ENCODE measurements at regions not wholly inside any gene's neighbourhood (a gene's known extent, or its start where the extent isn't known, plus 50 kb on each side); places are given as distances from the start of the nearest gene placed in this dataset.
"Not testable (repeated sequence)": the region's sequence is repeated elsewhere in the genome, so short reads cannot be mapped to it uniquely, and the experiment has no call there.

DNA sequence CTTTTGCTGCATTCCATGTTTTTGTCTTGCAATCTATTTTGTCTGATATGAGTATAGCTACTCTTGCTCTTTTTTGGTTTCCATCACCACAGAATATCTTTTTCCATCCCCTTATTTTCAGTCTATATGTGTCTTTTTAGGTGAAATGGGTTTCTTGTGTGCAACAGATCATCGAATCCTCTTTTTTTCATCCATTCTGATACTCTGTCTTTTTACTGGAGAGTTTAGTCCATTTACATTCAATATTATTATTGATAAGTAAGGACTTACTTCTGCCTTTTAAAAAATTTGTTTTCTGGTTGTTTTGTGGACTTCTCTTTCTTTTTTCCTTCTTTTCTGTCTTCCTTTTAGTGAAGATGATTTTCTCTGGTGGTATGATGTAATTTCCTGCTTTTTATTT, 64.6 kb upstream of the CD55 start:
- Histone ChIP-seq H3K27ac (ENCODE audit: low read depth in 1 of 2, low read length in 2 of 2) (no peak overlapping the region), H3K9me3 (ENCODE audit: control insufficient read depth in 1 of 2, insufficient read depth in 1 of 2, low read length in 2 of 2) (peaks cover 0 to 7% of the 10 kb centered on the region in 2 experiments), H3K4me3 (ENCODE audit: low read length) (no peak overlapping the region), H3K36me3 (ENCODE audit: insufficient read depth, low read length) (no peaks in the 10 kb centered on the region), H3K27me3 (ENCODE audit: control insufficient read depth in 1 of 2, insufficient read depth in 2 of 2, low read length in 2 of 2) (no peaks in the 10 kb centered on the region), H3K4me1 (ENCODE audit: insufficient read depth, low read length) (no peaks in the 10 kb centered on the region)
- Mint-ChIP-seq H3K27me3 (no peaks in the 10 kb centered on the region), H3K36me3 (ENCODE audit: low read depth) (no peaks in the 10 kb centered on the region), H3K4me3 (no peak overlapping the region), H3K27ac (no peak overlapping the region), H3K4me1 (ENCODE audit: low read depth) (no peaks in the 10 kb centered on the region), H3K9me3 (peaks cover 22% of the 10 kb centered on the region)
- POLR2A ChIA-PET, result no interaction called here
- ATAC-seq (ENCODE audit: poor library complexity) (no peak), DNase-seq (no peak)
- intact Hi-C loops (cut with DNase I, micrococcal nuclease), result no loop called here
- CTCF ChIA-PET, result no interaction called here
- TF ChIP-seq, protein P1, sequence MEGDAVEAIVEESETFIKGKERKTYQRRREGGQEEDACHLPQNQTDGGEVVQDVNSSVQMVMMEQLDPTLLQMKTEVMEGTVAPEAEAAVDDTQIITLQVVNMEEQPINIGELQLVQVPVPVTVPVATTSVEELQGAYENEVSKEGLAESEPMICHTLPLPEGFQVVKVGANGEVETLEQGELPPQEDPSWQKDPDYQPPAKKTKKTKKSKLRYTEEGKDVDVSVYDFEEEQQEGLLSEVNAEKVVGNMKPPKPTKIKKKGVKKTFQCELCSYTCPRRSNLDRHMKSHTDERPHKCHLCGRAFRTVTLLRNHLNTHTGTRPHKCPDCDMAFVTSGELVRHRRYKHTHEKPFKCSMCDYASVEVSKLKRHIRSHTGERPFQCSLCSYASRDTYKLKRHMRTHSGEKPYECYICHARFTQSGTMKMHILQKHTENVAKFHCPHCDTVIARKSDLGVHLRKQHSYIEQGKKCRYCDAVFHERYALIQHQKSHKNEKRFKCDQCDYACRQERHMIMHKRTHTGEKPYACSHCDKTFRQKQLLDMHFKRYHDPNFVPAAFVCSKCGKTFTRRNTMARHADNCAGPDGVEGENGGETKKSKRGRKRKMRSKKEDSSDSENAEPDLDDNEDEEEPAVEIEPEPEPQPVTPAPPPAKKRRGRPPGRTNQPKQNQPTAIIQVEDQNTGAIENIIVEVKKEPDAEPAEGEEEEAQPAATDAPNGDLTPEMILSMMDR (IDR thresholded peaks at IDR 0.05), result no peak

DNA sequence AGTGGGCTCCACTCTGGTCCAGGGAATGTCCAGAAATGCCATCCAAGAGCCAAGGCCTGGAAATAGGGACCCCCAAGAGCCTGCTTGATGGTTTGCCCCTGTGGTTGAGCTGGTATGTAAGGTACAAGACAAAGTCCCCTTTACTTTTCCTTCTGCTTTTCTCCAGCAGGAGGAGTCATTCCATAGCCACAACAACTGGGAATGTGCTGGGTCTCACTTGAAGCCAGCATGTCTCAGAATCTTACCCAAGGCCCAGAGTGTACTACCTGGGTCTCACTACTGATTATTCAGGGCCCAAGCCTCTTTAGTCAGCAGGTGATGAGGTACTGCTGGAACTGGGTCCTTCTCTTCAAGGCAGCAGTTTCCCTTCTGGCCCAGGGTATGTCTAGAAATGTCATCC, 62.1 kb upstream of the CD55 start:
- H3K36me3 ChIP-seq (ENCODE audit: insufficient read depth, low read length), result no peaks in the 10 kb centered on the region
- H3K4me1 ChIP-seq (ENCODE audit: insufficient read depth, low read length), result no peaks in the 10 kb centered on the region
- no peaks in the 10 kb centered on the region for H3K36me3 Mint-ChIP-seq (ENCODE audit: low read depth)
- ChIA-PET POLR2A (no interaction called here), CTCF (interaction anchor here (2.3 kb wide), 1 partner anchor 146 kb away, joined by 6 read pairs; no protein-coding TSS in a partner anchor)
- no peak overlapping the region for H3K27ac Mint-ChIP-seq
- TF ChIP-seq, protein P1 (IDR thresholded peaks at IDR 0.05), result no peak
- ATAC-seq (ENCODE audit: poor library complexity) (no peak), DNase-seq (peak in 2 of 14 experiments; percentile 15 to 25)
- intact Hi-C loops (cut with DNase I, micrococcal nuclease), result no loop called here
- no peak overlapping the region for H3K4me3 Mint-ChIP-seq
- H3K27me3 ChIP-seq (ENCODE audit: control insufficient read depth in 1 of 2, insufficient read depth in 2 of 2, low read length in 2 of 2), result no peaks in the 10 kb centered on the region
- H3K9me3 Mint-ChIP-seq, result peaks cover 24% of the 10 kb centered on the region
- H3K27me3 Mint-ChIP-seq, result no peaks in the 10 kb centered on the region
- peaks cover 0 to 7% of the 10 kb centered on the region in 2 experiments for H3K9me3 ChIP-seq (ENCODE audit: control insufficient read depth in 1 of 2, insufficient read depth in 1 of 2, low read length in 2 of 2)
- H3K27ac ChIP-seq (ENCODE audit: low read depth in 1 of 2, low read length in 2 of 2), result no peak overlapping the region
- no peak overlapping the region for H3K4me3 ChIP-seq (ENCODE audit: low read length)
- no peaks in the 10 kb centered on the region for H3K4me1 Mint-ChIP-seq (ENCODE audit: low read depth)

DNA sequence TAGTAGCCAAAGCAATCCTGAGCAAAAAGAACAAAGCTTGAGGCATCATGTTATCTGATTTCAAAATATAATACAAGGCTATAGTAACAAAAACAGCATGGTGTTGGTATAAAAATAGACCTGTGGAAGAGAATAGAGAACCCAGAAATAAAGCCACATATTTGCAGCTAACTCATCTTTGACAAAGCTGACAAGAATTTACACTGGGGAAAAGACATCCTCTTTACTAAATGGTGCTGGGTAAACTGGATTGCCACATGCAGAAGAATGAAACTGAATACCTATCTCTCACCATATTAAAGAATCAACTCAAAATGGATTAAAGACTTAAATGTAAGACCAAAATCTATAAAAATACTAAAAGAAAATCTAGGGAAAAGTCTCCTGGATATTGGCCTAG, 59.5 kb upstream of the CD55 start:
- TF ChIP-seq, protein P1 (IDR thresholded peaks at IDR 0.05), result no peak
- H3K27me3 Mint-ChIP-seq, result no peaks in the 10 kb centered on the region
- Histone ChIP-seq H3K27me3 (ENCODE audit: control insufficient read depth in 1 of 2, insufficient read depth in 2 of 2, low read length in 2 of 2) (no peaks in the 10 kb centered on the region), H3K9me3 (ENCODE audit: control insufficient read depth in 1 of 2, insufficient read depth in 1 of 2, low read length in 2 of 2) (no peaks in the 10 kb centered on the region), H3K27ac (ENCODE audit: low read depth in 1 of 2, low read length in 2 of 2) (no peak overlapping the region), H3K4me1 (ENCODE audit: insufficient read depth, low read length) (no peaks in the 10 kb centered on the region), H3K36me3 (ENCODE audit: insufficient read depth, low read length) (no peaks in the 10 kb centered on the region), H3K4me3 (ENCODE audit: low read length) (no peak overlapping the region)
- intact Hi-C loops (cut with DNase I, micrococcal nuclease), result no loop called here
- peaks cover 15% of the 10 kb centered on the region for H3K9me3 Mint-ChIP-seq
- DNase-seq (no peak), ATAC-seq (ENCODE audit: poor library complexity) (no peak)
- CTCF ChIA-PET, result interaction anchor here (1.4 kb wide), 1 partner anchor 25 kb away, joined by 3 read pairs; no protein-coding TSS in a partner anchor
- POLR2A ChIA-PET, result no interaction called here
- H3K4me1 Mint-ChIP-seq (ENCODE audit: low read depth), result no peaks in the 10 kb centered on the region
- H3K36me3 Mint-ChIP-seq (ENCODE audit: low read depth), result no peaks in the 10 kb centered on the region
- no peak overlapping the region for H3K27ac Mint-ChIP-seq
- no peak overlapping the region for H3K4me3 Mint-ChIP-seq

DNA sequence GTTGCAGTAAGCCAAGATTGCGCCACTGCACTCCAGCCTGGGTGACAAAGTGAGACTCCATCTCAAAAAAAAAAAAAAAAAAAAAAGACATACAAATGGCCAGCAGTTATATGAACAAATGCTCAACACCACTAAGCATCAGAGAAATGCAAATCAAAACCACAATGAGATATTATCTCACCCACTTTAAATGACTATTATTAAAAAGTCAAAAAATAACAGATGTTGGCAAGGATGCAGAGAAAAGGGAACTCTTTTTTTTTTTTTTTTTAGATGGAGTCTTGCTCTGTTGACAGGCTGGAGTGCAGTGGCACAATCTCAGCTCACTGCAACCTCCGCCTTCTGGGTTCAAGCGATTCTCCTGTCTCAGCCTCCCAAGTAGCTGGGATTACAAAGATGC, 58.6 kb upstream of the CD55 start:
- H3K4me3 ChIP-seq (ENCODE audit: low read length); H3K4me1 ChIP-seq (ENCODE audit: insufficient read depth, low read length); ATAC-seq (ENCODE audit: poor library complexity); H3K4me3 Mint-ChIP-seq; POLR2A ChIA-PET; H3K27ac ChIP-seq (ENCODE audit: low read depth in 1 of 2, low read length in 2 of 2); H3K27me3 ChIP-seq (ENCODE audit: control insufficient read depth in 1 of 2, insufficient read depth in 2 of 2, low read length in 2 of 2); H3K27me3 Mint-ChIP-seq; H3K27ac Mint-ChIP-seq; H3K36me3 Mint-ChIP-seq (ENCODE audit: low read depth); DNase-seq; H3K4me1 Mint-ChIP-seq (ENCODE audit: low read depth); H3K9me3 Mint-ChIP-seq; intact Hi-C loops (cut with DNase I, micrococcal nuclease); H3K36me3 ChIP-seq (ENCODE audit: insufficient read depth, low read length); H3K9me3 ChIP-seq (ENCODE audit: control insufficient read depth in 1 of 2, insufficient read depth in 1 of 2, low read length in 2 of 2): not testable (repeated sequence)
- CTCF ChIA-PET, result interaction anchor here (0.7 kb wide), 2 partner anchors 11 to 101 kb away, joined by 3 to 4 read pairs; no protein-coding TSS in a partner anchor

All from CD4-positive, alpha-beta T cell (primary cell).